Heart right ventricle (tissue), 16 donors: ENCODE measurements at regions not wholly inside any gene's neighbourhood (a gene's known extent, or its start where the extent isn't known, plus 50 kb on each side); places are given as distances from the start of the nearest gene placed in this dataset.

Source experiments
- ATAC-seq, 8 donors: fragments of 200-7000 bp; cut with Tn5 transposase; one replicate each; pipeline ENCODE4 v1.9.1; 2020; ENCODE audit warnings: mild to moderate bottlenecking in 8 of 8, moderate library complexity in 8 of 8, moderate number of reproducible peaks in 1 of 8
- DNase-seq, 2 donors: peaks; one replicate each; pipeline ENCODE4 v3.0.0-alpha.2; 2020
- H3K27ac ChIP-seq, 10 donors: fragments of 200-600 bp; sonication (generic) in 2 of 10; one replicate each; pipeline versions ENCODE4 v1.5.0 to v1.8.0; 2020 to 2022; ENCODE audit warnings: mild to moderate bottlenecking in 3 of 10
- H3K27me3 ChIP-seq, 7 donors: fragments of 200-600 bp; one replicate each; pipeline ENCODE4 v1.8.0; 2021 to 2022; ENCODE audit warnings: mild to moderate bottlenecking in 2 of 7
- H3K36me3 ChIP-seq, 9 donors: fragments of 200-600 bp; sonication (generic) in 1 of 9; one replicate each; pipeline versions ENCODE4 v1.5.0 to v1.8.0; 2020 to 2022; ENCODE audit warnings: mild to moderate bottlenecking in 2 of 9
- H3K4me1 ChIP-seq, 9 donors: fragments of 200-600 bp; sonication (generic) in 1 of 9; one replicate each; pipeline versions ENCODE4 v1.5.0 to v1.8.0; 2020 to 2022; ENCODE audit warnings: mild to moderate bottlenecking in 4 of 9
- H3K4me3 ChIP-seq, 10 donors: fragments of 200-600 bp; sonication (generic) in 2 of 10; one replicate each; pipeline versions ENCODE4 v1.5.0 to v1.8.0; 2020 to 2022; ENCODE audit warnings: mild to moderate bottlenecking in 7 of 10, moderate library complexity in 2 of 10
- H3K9me3 ChIP-seq, 11 donors: fragments of 200-600 bp in 10 of 11; sonication (generic) in 2 of 11; one replicate each; pipeline versions ENCODE4 v1.5.0 to v1.8.0; 2013 to 2022; ENCODE audit warnings: mild to moderate bottlenecking in 2 of 11, control low read depth in 1 of 11, moderate library complexity in 1 of 11
- WGBS, 2 donors: extraction: QIAGEN DNeasy Blood & Tissue Kit; methylation state at CpG; one replicate each; pipeline ENCODE4 v1.1.7; 2013; ENCODE audit warnings: inconsistent platforms in 1 of 2; 5-methylcytosine and 5-hydroxymethylcytosine counted together
- intact Hi-C, 10 donors: fragments of 100-400 bp; cut with DNase I; formaldehyde crosslinking; loops; one replicate each; pipeline versions ENCODE4 v1.11.1 to v1.14.2; 2022
- TF ChIP-seq, protein P1 (sequence below), 9 donors: fragments of 200-600 bp; sonication (generic) in 2 of 9; IDR thresholded peaks; one replicate each; pipeline versions ENCODE4 v1.5.0 to v1.8.0; 2021 to 2022; ENCODE audit warnings: antibody characterized with exemption in 9 of 9, mild to moderate bottlenecking in 5 of 9, moderate library complexity in 1 of 9
- donor health status: Arrhythmogenic right ventricular cardiomyopathy.
- donor health status: ischemic (EF 13 %, LVEDD 7.1; RV severe dilation, severe dysfunction).
- donor health status: healthy with polysubstance abuse.
- donor health status: DM: no; HTN: yes; CAD: no.
- donor health status: DM: no; HTN: no; CAD: no.
- donor health status: ischemic (EF 25% LVEDD 6.9; RV normal size, moderate dysfunction).
- donor health status: ischemic (EF 25% LVEDD 5.7; RV mildly dilated, moderate dysfunction).
- donor health status: healthy.
- donor health status: DM: yes; HTN: yes; CAD: no.
- donor health status: Ischemic cardiomyopathy.
- donor health status: ischemic (EF 35%, LVEDD 5.7; RV mildly dilated, moderate dysfunction).
- donor health status: nonischemic (EF 11% LVEDD 7.7; RV severe dilation, severe dysfunction).
- donor health status: DM: yes; HTN: yes; CAD: no.
- donor health status: PGD.
- donor health status: ischemic (EF 29% LVEDD 5.4; RV normal size, mild dysfunction).
- donor health status: nonischemic (EF 23%, LVEDD 6.1; RV moderate dilation, normal function).

DNA sequence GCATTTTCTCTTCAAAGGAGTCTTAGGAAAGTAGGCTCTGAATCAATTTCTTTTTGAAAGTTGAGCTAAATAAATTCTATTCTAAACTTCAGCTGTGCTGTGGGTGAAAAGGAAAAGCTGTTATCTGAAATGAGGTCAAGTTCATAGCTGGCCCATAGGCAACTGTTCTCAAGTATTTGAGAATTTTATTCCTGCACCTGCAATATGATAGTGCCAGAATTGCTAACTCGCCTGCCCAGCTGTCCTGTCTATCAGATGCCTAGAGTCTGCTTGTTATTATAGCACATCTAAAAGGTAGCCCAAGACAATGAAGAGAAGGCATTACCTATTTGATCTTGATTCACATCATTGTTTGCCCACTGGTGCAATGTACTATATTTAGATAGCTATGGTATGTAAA, 798.7 kb downstream of the DIPK2A start:
- H3K27me3 ChIP-seq, result no peaks in the 10 kb centered on the region
- DNase-seq (no peak), ATAC-seq (no peak)
- H3K4me3 ChIP-seq, result no peak overlapping the region
- H3K9me3 ChIP-seq, result no peaks in the 10 kb centered on the region
- no peaks in the 10 kb centered on the region for H3K36me3 ChIP-seq
- H3K27ac ChIP-seq, result no peak overlapping the region
- TF ChIP-seq, protein P1, sequence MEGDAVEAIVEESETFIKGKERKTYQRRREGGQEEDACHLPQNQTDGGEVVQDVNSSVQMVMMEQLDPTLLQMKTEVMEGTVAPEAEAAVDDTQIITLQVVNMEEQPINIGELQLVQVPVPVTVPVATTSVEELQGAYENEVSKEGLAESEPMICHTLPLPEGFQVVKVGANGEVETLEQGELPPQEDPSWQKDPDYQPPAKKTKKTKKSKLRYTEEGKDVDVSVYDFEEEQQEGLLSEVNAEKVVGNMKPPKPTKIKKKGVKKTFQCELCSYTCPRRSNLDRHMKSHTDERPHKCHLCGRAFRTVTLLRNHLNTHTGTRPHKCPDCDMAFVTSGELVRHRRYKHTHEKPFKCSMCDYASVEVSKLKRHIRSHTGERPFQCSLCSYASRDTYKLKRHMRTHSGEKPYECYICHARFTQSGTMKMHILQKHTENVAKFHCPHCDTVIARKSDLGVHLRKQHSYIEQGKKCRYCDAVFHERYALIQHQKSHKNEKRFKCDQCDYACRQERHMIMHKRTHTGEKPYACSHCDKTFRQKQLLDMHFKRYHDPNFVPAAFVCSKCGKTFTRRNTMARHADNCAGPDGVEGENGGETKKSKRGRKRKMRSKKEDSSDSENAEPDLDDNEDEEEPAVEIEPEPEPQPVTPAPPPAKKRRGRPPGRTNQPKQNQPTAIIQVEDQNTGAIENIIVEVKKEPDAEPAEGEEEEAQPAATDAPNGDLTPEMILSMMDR (IDR thresholded peaks at IDR 0.05), result no peak
- intact Hi-C loops, result loop anchor here in 1 of 10 donors (10.0 kb wide), 1 partner anchor 795 kb away; the partner anchor contains the start of gene DIPK2A
- 50 to 62% methylated on average over 1 of the region's 1 CpG for WGBS, 2 donors
- H3K4me1 ChIP-seq, result no peaks in the 10 kb centered on the region

DNA sequence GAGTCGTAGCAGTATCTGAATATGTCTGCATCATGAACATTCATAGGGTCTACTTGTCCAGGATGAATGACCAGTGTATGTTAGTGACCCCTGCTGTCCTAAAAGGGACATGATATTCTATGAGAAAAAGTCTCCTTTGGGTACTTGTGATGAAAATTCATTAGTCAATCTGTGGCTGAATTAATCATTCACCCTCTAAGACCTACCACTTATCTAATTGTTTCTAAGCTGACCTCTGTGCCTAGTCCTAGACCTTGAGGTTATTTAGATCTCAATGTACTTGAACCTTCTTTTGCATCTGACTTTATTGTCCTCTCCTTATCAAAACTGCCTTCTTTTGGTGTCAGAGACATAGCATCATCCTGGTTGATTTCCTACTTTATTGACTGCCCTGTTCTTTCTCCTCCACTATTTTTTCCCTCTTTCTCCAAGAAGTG, 799.3 kb downstream of the DIPK2A start:
- no peaks in the 10 kb centered on the region for H3K9me3 ChIP-seq
- H3K27ac ChIP-seq, result peak overlapping the region in 1 of 10 donors; percentile 36
- no peak for DNase-seq
- WGBS, 2 donors, result 43 to 53% methylated on average over 1 of the region's 1 CpG
- ATAC-seq, result peak in 4 of 8 donors; percentile 49 to 77 (median 64)
- H3K36me3 ChIP-seq, result no peaks in the 10 kb centered on the region
- H3K4me1 ChIP-seq, result no peaks in the 10 kb centered on the region
- H3K4me3 ChIP-seq, result no peak overlapping the region
- TF ChIP-seq, protein P1 (IDR thresholded peaks at IDR 0.05), result peak in 6 of 9 donors; percentile 26 to 55 (median 38)
- intact Hi-C loops, result loop anchor here in 1 of 10 donors (10.0 kb wide), 1 partner anchor 796 kb away; the partner anchor contains the start of gene DIPK2A
- H3K27me3 ChIP-seq, result no peaks in the 10 kb centered on the region

DNA sequence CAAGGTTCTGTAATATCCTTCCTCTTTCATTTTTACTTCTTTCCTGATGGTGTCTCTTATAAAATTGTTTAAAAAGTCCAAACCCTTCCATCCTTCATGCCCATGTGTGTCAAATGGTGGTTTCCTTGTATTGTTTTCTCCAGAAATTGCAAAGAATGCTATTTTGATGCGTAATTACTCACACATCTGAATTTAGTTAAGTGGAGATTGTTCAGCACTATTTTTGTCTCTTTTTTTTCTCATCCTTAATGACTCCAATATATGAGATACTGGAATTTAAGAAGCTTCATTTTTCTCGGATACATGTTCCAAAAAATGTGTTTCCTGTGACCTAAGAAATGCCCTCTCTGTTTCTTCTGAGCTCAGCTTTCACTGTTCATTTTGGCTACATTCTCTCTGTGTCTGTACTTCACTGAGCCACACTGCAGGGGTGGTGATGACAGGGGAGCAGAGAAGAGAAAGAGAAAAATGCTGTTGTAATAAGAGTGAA, 799.8 kb downstream of the DIPK2A start:
- DNase-seq (no peak), ATAC-seq (peak in 5 of 8 donors; percentile 28 to 82 (median 71))
- TF ChIP-seq, protein P1 (IDR thresholded peaks at IDR 0.05), result no peak
- Histone ChIP-seq H3K4me1 (no peaks in the 10 kb centered on the region), H3K9me3 (no peaks in the 10 kb centered on the region), H3K4me3 (no peak overlapping the region), H3K27ac (peak overlapping the region in 1 of 10 donors; percentile 36), H3K36me3 (no peaks in the 10 kb centered on the region), H3K27me3 (no peaks in the 10 kb centered on the region)
- WGBS, 2 donors, result 34 to 51% methylated on average over 2 of the region's 2 CpGs
- intact Hi-C loops, result loop anchor here in 1 of 10 donors (10.0 kb wide), 1 partner anchor 797 kb away; the partner anchor contains the start of gene DIPK2A

DNA sequence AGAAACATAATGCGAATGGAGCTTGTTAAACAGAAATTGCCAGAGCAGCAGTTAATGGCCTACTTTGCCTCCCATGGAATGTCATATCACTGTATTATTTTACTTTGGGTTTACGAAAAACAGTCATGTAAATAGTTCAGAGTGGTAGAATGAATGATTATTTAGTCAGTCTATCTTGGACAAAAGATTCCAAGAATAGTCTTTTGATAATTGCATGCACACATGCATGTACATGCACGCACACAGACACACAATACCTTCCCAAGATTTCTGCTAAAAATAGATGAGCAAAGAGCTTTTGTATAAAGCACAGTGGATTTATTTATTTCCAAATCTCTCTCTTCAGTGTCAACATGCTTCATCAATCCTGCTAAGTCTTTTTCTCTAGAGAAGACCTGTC, 800.7 kb downstream of the DIPK2A start:
- H3K36me3 ChIP-seq, result no peaks in the 10 kb centered on the region
- no peaks in the 10 kb centered on the region for H3K27me3 ChIP-seq

More for the DNA sequence above, 800.7 kb downstream of the DIPK2A start:
- intact Hi-C loops, result loop anchor here in 1 of 10 donors (10.0 kb wide), 1 partner anchor 798 kb away; the partner anchor contains the start of gene DIPK2A
- WGBS, 2 donors, result 76 to 77% methylated on average over 3 of the region's 3 CpGs
- Histone ChIP-seq H3K27ac (no peak overlapping the region), H3K9me3 (no peaks in the 10 kb centered on the region), H3K4me1 (no peaks in the 10 kb centered on the region), H3K4me3 (no peak overlapping the region)
- TF ChIP-seq, protein P1 (IDR thresholded peaks at IDR 0.05), result no peak
- DNase-seq (no peak), ATAC-seq (no peak)
